Activated naive CD4-positive, alpha-beta T cell treated with anti-CD3 and anti-CD28 coated beads, Interleukin-2, amount 10 ng/mL, durations not matched to agents 7 days and 5 days (primary cell): ENCODE measurements at regions not wholly inside any gene's neighbourhood (a gene's known extent, or its start where the extent isn't known, plus 50 kb on each side); places are given as distances from the start of the nearest gene placed in this dataset.

Source experiments
- CTCF ChIA-PET: fragments of 350-600 bp; sonication (Branson Sonifier 250); formaldehyde crosslinking; loops from one replicate; lab custom pipeline; 2021; ENCODE audit warnings: antibody characterized with exemption; lab: Charles Lee
- DNase-seq: peaks from one replicate; pipeline ENCODE4 v3.0.0-alpha.2; 2020
- H3K27ac Mint-ChIP-seq: one replicate; pipeline ENCODE4 v1.8.0; 2021; ENCODE audit warnings: mild to moderate bottlenecking, moderate library complexity, mixed read lengths
- H3K27me3 Mint-ChIP-seq: one replicate; pipeline ENCODE4 v1.8.0; 2021; ENCODE audit warnings: mild to moderate bottlenecking, mixed read lengths
- H3K36me3 Mint-ChIP-seq: one replicate; pipeline ENCODE4 v1.8.0; 2021; ENCODE audit warnings: mixed read lengths
- H3K4me1 Mint-ChIP-seq: one replicate; pipeline ENCODE4 v1.8.0; 2021; ENCODE audit warnings: mixed read lengths
- H3K4me3 Mint-ChIP-seq: one replicate; pipeline ENCODE4 v1.8.0; 2021; ENCODE audit warnings: mild to moderate bottlenecking, moderate library complexity, mixed read lengths
- H3K9me3 Mint-ChIP-seq: one replicate; pipeline ENCODE4 v1.8.0; 2021; ENCODE audit warnings: mixed read lengths

DNA sequence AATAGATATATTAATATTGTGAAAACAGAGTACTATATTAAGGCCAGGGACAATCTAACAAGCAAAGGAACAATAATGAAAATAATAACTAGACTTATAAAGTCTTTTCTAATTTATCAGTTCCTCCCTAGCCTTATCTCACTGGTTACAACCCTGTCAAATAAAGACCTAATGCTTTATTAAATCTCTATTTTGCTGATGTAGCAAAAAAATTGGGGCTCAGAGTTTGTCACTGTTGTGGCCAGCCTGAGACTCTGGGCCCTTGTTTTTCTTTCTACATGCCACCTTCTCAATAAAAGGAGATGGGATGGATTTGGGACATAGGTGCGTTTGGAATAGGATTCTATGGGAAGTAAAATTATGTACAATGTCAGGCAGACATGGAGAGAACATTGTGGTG lies 937.0 kb downstream of the IGSF11 start:
- Mint-ChIP-seq H3K27ac (no peak overlapping the region), H3K9me3 (peaks cover 20% of the 10 kb centered on the region), H3K4me1 (no peaks in the 10 kb centered on the region), H3K4me3 (no peak overlapping the region), H3K27me3 (no peaks in the 10 kb centered on the region), H3K36me3 (no peaks in the 10 kb centered on the region)
- CTCF ChIA-PET, result no interaction called here
- no peak for DNase-seq

DNA sequence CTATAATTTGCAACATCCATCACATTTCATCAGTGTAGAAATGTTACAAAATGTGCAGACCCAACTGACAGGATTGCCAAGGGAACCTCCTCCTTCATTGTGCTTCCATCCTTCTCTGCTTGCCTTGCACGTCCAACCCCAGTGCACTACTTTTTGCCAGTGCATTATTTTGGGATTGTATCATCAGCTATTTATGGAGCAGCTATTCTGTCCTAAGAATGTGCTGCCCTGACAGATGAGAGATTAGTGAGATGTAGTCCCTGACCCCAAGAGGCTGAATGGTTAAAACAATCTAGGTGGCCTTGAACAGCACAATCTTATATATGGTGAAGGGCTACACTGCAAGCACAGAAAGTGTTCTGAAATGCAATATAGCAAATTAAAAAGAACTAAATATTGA lies 935.8 kb downstream of the IGSF11 start:
- CTCF ChIA-PET, result no interaction called here
- DNase-seq, result no peak
- Mint-ChIP-seq H3K27ac (no peak overlapping the region), H3K4me3 (no peak overlapping the region), H3K9me3 (peaks cover 12% of the 10 kb centered on the region), H3K4me1 (no peaks in the 10 kb centered on the region), H3K27me3 (no peaks in the 10 kb centered on the region), H3K36me3 (no peaks in the 10 kb centered on the region)

DNA sequence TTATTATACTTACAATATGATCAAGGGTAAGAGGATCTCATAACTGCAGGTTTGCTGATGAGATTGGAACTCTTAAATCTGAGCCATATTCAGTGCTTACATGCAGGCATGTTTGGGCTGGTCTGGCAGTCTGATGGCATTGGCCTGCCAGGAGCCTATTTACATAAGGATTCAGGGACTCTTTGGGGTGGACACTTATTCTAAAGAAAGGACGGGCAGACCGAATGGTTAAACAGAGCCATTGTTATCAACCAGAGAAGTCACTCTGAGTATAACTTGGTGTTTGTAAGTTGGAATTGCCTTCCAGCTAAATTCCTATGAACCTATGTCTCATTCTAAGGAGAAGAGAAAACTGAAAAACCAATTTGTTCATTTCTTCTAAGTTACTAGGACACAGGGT lies 932.8 kb downstream of the IGSF11 start:
- Mint-ChIP-seq H3K27me3 (no peaks in the 10 kb centered on the region), H3K36me3 (no peaks in the 10 kb centered on the region), H3K27ac (no peak overlapping the region), H3K4me1 (no peaks in the 10 kb centered on the region), H3K4me3 (no peak overlapping the region), H3K9me3 (peaks cover 1% of the 10 kb centered on the region)
- DNase-seq, result no peak
- CTCF ChIA-PET, result no interaction called here

DNA sequence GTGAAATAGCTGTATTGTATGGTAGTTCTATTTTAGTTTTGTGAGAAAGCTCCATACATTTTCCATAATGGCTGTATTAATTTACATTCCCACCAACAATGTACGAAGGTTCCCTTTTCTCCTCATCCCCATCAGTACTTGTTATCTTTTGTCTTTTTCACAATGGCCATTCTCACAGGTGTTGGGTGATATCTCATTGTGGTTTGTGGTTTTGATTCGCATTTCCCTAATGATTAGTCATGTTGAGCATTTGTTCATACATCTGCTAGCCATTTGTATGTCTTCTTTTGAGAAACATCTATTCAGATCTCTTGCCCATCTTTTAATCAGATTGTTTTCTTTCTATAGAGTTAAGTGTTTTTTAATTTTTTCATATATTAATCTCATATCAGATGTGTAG lies 931.9 kb downstream of the IGSF11 start:
- Mint-ChIP-seq H3K27ac (no peak overlapping the region), H3K27me3 (no peaks in the 10 kb centered on the region), H3K4me1 (no peaks in the 10 kb centered on the region), H3K4me3 (no peak overlapping the region), H3K9me3 (peaks cover 1% of the 10 kb centered on the region), H3K36me3 (no peaks in the 10 kb centered on the region)
- no peak for DNase-seq
- CTCF ChIA-PET, result interaction anchor here (1.2 kb wide), 1 partner anchor 9 kb away, joined by 4 read pairs; no protein-coding TSS in a partner anchor

DNA sequence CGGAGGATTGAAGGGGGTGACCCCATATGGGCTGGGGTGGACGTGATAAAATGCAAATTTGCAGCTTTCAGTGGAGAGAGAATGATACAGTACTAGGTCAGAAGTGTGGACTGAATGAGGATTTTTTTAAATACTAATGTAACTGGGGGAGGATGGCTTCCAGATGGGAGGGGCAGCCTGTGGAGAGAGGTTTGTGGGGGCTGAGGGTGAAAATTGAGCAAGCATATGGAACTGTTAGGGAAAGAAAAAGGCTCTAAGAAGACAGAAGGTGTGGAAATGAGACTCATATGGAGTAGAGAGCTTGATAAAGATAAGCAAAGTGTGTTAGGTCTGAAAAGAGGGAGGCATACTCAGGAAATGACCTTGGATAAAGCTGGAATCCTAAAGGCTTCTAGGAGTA lies 926.4 kb downstream of the IGSF11 start:
- Mint-ChIP-seq H3K27me3 (no peaks in the 10 kb centered on the region), H3K36me3 (no peaks in the 10 kb centered on the region)

DNA sequence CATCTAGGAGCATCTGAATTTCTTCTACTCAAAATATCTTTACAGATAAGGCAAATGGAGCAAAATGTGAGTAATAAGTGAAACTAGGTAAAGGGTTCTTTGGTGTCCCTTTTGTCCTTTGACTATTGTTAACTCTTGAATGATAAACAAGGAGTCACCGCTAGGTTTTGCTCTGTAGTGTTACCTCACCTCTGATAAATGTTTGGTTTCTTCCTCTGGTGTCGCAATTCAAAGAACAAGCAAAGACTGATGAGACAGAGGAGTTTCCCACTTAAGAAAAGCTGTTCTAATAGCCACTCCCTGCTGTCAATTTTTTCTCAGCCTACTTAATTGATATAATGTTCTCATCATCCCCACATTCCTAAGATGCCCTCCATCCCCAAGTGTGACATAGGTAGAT lies 925.9 kb downstream of the IGSF11 start:
- Mint-ChIP-seq H3K9me3 (peaks cover 10% of the 10 kb centered on the region), H3K27me3 (no peaks in the 10 kb centered on the region), H3K27ac (no peak overlapping the region), H3K4me3 (no peak overlapping the region), H3K36me3 (no peaks in the 10 kb centered on the region), H3K4me1 (no peaks in the 10 kb centered on the region)
- no peak for DNase-seq
- CTCF ChIA-PET, result no interaction called here

More for the DNA sequence above, 926.4 kb downstream of the IGSF11 start:
- Mint-ChIP-seq H3K9me3 (peaks cover 10% of the 10 kb centered on the region), H3K27ac (no peak overlapping the region), H3K4me1 (no peaks in the 10 kb centered on the region), H3K4me3 (no peak overlapping the region)
- CTCF ChIA-PET, result no interaction called here
- DNase-seq, result no peak

DNA sequence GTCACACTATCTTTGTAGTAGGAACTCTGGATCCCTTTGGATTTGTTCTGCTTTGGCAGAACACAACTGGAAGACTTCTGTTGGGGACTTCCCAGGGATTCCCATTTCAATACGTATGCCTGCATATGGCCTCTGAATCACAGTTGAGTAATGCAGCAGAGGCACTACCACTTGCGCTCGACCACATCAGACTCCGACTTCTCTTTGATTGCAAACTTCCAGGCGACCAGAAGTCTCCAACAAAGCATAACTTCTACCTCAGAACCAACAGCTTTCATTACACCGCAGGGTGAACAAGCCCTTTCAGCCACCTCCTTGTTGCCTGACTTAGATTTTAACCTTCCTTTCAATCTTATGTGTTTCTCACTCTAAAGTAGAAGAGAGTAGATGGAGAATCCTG lies 924.4 kb downstream of the IGSF11 start:
- no peaks in the 10 kb centered on the region for H3K4me1 Mint-ChIP-seq
- peaks cover 9% of the 10 kb centered on the region for H3K9me3 Mint-ChIP-seq
- no peak overlapping the region for H3K27ac Mint-ChIP-seq
- no peak for DNase-seq
- H3K4me3 Mint-ChIP-seq, result no peak overlapping the region
- H3K36me3 Mint-ChIP-seq, result no peaks in the 10 kb centered on the region
- H3K27me3 Mint-ChIP-seq, result no peaks in the 10 kb centered on the region
- CTCF ChIA-PET, result no interaction called here

DNA sequence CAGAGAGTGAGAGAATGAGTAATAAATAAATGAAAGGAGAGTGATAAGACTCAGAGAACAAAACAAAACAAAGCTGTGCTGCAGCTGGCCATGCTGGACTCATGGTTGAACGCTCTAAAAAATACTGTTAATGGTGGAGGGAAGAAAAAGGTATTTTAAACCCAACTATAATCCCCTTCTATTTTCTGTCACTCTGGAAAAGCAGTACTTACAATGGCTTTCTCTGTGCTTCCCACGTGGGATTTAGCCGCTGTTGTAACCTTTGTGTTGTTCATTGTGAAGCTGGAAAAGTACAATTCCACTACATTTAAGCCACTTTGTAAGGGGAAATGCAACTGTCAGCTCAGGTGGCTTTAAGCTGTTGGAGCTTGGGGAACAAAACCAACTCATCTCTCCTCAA lies 917.7 kb downstream of the IGSF11 start:
- CTCF ChIA-PET, result no interaction called here
- Mint-ChIP-seq H3K36me3 (no peaks in the 10 kb centered on the region), H3K4me3 (no peak overlapping the region), H3K27ac (no peak overlapping the region), H3K4me1 (no peaks in the 10 kb centered on the region), H3K9me3 (peaks cover 6% of the 10 kb centered on the region), H3K27me3 (no peaks in the 10 kb centered on the region)
- no peak for DNase-seq

DNA sequence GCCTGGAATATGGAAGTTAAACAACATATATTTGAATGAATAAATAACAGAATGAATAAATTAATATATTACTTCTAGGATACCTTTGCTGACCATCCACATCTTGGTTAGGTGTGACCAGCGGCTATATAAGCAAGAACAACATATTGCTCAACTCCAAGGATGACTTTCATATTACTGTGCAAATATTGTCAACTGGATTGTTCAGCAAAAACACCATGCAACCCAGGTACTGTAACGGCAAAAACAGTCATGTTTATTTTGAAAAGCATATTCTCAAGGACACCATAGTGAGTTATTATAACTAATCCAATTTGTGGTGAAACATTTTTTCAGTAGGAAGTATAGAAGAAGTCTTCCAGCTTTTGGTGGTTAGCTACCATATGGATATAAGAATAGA lies 907.9 kb downstream of the IGSF11 start:
- Mint-ChIP-seq H3K36me3 (no peaks in the 10 kb centered on the region), H3K4me3 (no peak overlapping the region), H3K4me1 (no peaks in the 10 kb centered on the region), H3K9me3 (no peaks in the 10 kb centered on the region), H3K27ac (no peak overlapping the region), H3K27me3 (no peaks in the 10 kb centered on the region)
- CTCF ChIA-PET, result no interaction called here
- DNase-seq, result no peak

DNA sequence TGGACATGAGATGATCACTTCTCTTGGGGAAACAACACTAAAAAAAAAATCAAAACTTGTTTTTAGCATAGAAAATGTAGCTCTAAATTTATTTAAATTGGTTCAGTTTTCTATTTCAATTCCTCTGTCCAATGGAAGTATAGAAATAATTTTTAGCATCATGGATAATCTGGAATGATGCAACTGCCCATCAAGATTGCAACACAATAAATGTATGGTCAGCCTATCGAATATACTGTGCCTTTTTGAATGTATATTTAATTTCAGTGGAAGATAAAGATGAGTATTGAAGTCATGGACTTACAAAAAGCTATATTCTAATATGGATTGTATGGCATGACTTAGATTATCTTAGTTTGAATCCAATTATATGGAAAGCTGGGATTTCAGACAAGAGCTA lies 906.7 kb downstream of the IGSF11 start:
- no peak for DNase-seq
- Mint-ChIP-seq H3K36me3 (no peaks in the 10 kb centered on the region), H3K4me3 (no peak overlapping the region), H3K27ac (no peak overlapping the region), H3K27me3 (no peaks in the 10 kb centered on the region), H3K9me3 (no peaks in the 10 kb centered on the region), H3K4me1 (no peaks in the 10 kb centered on the region)
- CTCF ChIA-PET, result no interaction called here

DNA sequence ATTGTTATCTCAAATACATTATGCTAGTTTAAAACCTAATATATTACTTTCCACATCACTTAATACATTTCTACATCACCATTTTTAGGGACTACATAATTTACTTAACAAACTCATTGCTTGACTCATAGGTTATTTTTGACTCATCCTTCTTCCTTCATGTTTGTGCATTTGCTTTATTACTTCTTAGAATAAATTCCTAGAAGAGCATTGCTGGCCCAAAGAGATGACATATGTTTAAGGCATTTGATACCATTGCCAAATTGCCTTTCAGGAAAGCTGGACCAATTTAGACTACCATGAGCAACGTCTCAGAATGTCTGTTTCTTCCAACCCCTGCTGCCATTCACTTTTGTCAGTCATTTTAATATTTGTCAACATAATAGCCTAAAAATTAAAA lies 905.8 kb downstream of the IGSF11 start:
- H3K36me3 Mint-ChIP-seq, result no peaks in the 10 kb centered on the region
- no peak overlapping the region for H3K4me3 Mint-ChIP-seq
- no peaks in the 10 kb centered on the region for H3K9me3 Mint-ChIP-seq
- no peak for DNase-seq
- H3K27me3 Mint-ChIP-seq, result no peaks in the 10 kb centered on the region
- CTCF ChIA-PET, result no interaction called here
- H3K27ac Mint-ChIP-seq, result no peak overlapping the region
- H3K4me1 Mint-ChIP-seq, result no peaks in the 10 kb centered on the region

DNA sequence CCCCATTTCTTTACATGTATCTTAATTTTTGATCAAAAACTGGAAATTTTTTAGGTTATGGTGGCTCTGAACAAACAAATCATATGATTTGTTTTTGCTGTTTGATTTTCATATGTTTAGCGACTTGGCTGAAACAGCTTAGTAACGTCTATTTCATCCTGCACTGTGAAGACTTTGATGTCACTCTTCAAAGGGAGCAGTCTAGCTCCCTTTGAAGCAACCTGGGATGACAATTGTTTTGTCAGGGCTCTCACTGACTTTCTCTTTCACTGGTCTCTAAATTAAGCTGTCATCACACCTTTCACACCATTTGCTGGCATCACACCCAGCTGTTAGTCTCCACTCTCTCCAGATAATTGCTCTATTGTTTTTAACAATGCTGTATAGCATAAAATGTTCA lies 896.9 kb downstream of the IGSF11 start:
- Mint-ChIP-seq H3K27me3 (no peaks in the 10 kb centered on the region), H3K4me3 (no peak overlapping the region), H3K27ac (no peak overlapping the region), H3K9me3 (peaks cover 19% of the 10 kb centered on the region), H3K36me3 (no peaks in the 10 kb centered on the region), H3K4me1 (no peaks in the 10 kb centered on the region)
- DNase-seq, result no peak
- CTCF ChIA-PET, result no interaction called here

DNA sequence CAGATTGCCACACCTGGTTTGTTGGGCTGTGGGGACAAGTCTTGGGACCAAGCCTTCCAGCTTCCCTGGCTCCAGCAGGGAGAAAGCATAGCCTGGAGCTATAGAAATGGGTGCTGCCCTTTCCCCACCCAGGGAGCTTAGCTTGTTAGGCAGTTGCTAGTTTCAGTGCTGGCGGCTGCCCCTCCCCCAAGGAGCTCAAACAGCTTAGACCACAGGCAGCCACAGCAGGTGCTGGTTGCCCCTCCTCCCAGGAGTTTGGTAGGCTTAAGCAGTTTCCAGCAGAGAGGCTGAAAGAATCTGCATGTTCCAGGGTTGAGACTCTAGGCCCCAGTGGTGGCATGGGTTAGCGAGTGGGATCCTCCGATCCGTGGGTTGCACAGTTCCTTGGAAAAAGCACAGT lies 889.7 kb downstream of the IGSF11 start:
- Mint-ChIP-seq H3K9me3 (peaks cover 28% of the 10 kb centered on the region), H3K36me3 (no peaks in the 10 kb centered on the region), H3K27ac (no peak overlapping the region), H3K4me1 (no peaks in the 10 kb centered on the region), H3K27me3 (no peaks in the 10 kb centered on the region), H3K4me3 (no peak overlapping the region)
- no peak for DNase-seq
- CTCF ChIA-PET, result no interaction called here

DNA sequence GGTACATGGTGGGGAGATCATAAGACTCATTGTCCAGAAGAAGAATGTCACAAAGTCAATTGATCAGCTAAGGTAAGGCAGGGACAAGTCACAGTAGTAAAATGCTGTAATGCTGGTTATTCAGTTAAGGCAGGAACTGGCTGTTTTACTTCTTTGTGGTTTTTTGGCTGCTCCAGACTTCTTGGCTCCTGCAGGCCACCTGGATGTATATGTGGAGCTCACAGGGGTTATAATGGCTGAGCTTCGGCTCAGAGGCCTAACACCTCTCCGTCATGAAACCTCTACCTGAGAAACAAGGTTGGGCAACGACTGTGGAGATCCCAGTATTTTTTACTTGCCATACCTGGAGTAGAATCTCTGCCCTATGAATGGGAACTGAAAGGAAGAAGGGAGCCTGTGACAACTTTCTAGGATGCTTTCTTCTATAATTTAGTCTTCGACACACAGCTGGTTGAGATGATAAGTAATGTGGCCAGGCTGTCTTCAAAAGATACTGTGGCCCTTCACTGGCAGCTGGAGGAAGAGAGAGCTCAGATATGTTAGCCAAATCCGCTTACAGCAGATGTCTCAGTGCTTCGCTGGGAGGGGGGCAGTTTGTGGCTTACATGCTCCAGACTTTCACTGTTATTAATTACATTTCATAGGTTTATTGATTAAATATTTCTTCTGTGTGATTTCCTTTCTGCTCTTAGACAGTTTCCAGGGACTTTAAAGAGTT lies 887.8 kb downstream of the IGSF11 start:
- H3K27ac Mint-ChIP-seq, result no peak overlapping the region
- DNase-seq, result no peak

DNA sequence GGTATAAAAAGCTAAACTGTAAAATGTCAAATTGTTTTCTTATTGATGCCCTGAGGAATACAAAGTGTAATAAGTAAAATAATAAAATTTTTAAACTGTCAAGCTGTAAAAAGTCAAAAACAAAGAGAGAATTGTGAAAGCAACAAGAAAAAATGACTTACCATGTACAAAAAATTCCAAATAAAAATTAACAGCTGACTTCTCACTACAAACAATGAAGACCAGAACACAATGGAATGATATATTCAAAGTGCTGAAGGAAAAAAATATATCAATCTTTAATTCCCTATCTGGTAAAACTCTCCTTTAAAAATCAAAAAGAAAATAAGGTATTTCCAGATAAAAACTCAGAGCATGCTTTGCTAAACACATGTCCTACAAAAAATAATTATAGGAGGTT lies 883.5 kb downstream of the IGSF11 start:
- Mint-ChIP-seq H3K9me3 (peaks cover 2% of the 10 kb centered on the region), H3K36me3 (no peaks in the 10 kb centered on the region), H3K4me1 (no peaks in the 10 kb centered on the region), H3K4me3 (no peak overlapping the region), H3K27me3 (no peaks in the 10 kb centered on the region), H3K27ac (no peak overlapping the region)
- CTCF ChIA-PET, result no interaction called here
- no peak for DNase-seq

More for the DNA sequence above, 887.8 kb downstream of the IGSF11 start:
- no peaks in the 10 kb centered on the region for H3K27me3 Mint-ChIP-seq
- H3K4me3 Mint-ChIP-seq, result no peak overlapping the region
- H3K4me1 Mint-ChIP-seq, result no peaks in the 10 kb centered on the region
- no peaks in the 10 kb centered on the region for H3K36me3 Mint-ChIP-seq
- CTCF ChIA-PET, result no interaction called here
- H3K9me3 Mint-ChIP-seq, result peaks cover 22% of the 10 kb centered on the region
